ENCODE measurements at regions not wholly inside any gene's neighbourhood (a gene's known extent, or its start where the extent isn't known, plus 50 kb on each side); places are given as distances from the start of the nearest gene placed in this dataset.

DNA sequence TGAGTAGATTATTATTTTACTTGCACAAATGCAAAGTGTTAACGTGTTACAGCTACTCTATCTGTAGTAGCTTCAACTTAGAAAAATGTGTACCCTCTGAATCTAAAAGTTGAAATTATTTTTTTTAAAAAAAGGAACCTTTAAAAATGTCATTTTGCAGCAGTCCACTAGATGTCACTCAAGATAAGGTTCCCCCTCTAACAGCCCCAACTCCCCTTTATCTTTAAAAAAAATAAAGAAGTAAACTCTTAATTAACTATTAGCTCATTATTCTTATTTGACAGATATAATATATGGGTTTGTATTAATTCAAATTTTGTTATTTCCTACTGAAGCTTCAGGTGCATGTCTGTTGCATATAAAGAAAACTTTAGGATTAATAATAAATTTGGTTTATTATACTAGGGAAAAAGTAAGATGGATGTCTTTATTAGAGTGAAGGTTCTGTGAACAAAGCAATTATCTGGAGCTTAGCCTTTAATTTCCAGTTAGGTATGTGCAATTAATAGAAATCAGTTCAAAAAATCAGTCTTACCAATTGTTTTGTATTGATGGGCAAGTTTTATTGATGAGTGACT is 288.5 kb downstream of the VGLL3 start:
- TF ChIP-seq, protein P1, sequence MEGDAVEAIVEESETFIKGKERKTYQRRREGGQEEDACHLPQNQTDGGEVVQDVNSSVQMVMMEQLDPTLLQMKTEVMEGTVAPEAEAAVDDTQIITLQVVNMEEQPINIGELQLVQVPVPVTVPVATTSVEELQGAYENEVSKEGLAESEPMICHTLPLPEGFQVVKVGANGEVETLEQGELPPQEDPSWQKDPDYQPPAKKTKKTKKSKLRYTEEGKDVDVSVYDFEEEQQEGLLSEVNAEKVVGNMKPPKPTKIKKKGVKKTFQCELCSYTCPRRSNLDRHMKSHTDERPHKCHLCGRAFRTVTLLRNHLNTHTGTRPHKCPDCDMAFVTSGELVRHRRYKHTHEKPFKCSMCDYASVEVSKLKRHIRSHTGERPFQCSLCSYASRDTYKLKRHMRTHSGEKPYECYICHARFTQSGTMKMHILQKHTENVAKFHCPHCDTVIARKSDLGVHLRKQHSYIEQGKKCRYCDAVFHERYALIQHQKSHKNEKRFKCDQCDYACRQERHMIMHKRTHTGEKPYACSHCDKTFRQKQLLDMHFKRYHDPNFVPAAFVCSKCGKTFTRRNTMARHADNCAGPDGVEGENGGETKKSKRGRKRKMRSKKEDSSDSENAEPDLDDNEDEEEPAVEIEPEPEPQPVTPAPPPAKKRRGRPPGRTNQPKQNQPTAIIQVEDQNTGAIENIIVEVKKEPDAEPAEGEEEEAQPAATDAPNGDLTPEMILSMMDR (IDR thresholded peaks at IDR 0.05), result peak in 3 of 5 experiments; percentile 22 to 42 (median 41)
- no peak for TF ChIP-seq POLR2A (IDR thresholded peaks at IDR 0.05)
